ENCODE measurements at regions not wholly inside any gene's neighbourhood (a gene's known extent, or its start where the extent isn't known, plus 50 kb on each side); places are given as distances from the start of the nearest gene placed in this dataset.
A peak's percentile ranks its signal among the peaks of the same experiment; 100 is the strongest.

DNA sequence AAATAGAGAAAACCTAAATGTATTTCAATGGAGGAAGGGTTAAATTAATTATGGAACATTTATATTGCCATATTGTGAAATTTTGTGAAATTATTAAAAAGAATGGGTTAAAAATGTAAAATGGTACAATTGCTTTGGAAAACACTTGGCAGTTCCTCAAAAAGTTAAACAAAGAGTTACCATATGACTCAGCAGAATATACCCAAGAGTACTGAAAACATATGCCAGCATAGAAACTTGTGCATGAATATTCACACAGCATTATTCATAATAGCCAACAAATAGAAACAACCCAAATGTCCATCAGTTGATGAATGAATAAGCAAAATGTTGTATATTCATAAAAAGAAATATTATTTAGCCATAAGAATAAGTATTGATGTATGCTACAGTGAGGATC lies 181.0 kb upstream of the MAST4 start:
- DNase-seq, result no peak
- H3K4me1 ChIP-seq, result no peaks in the 10 kb centered on the region
- intact Hi-C loops (cut with DNase I; ENCODE audit: low total_unique reads), result no loop called here
- no peaks in the 10 kb centered on the region for H3K27me3 ChIP-seq
- no peaks in the 10 kb centered on the region for H3K9me3 ChIP-seq
- H3K4me3 ChIP-seq, result no peak overlapping the region
- no peak overlapping the region for H3K27ac ChIP-seq
- TF ChIP-seq, protein P1, sequence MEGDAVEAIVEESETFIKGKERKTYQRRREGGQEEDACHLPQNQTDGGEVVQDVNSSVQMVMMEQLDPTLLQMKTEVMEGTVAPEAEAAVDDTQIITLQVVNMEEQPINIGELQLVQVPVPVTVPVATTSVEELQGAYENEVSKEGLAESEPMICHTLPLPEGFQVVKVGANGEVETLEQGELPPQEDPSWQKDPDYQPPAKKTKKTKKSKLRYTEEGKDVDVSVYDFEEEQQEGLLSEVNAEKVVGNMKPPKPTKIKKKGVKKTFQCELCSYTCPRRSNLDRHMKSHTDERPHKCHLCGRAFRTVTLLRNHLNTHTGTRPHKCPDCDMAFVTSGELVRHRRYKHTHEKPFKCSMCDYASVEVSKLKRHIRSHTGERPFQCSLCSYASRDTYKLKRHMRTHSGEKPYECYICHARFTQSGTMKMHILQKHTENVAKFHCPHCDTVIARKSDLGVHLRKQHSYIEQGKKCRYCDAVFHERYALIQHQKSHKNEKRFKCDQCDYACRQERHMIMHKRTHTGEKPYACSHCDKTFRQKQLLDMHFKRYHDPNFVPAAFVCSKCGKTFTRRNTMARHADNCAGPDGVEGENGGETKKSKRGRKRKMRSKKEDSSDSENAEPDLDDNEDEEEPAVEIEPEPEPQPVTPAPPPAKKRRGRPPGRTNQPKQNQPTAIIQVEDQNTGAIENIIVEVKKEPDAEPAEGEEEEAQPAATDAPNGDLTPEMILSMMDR (IDR thresholded peaks at IDR 0.05), result no peak
- TF ChIP-seq EP300 (IDR thresholded peaks at IDR 0.05) (no peak), POLR2A (IDR thresholded peaks at IDR 0.05) (no peak), POLR2AphosphoS5 (IDR thresholded peaks at IDR 0.05) (no peak)
- H3K36me3 ChIP-seq, result no peaks in the 10 kb centered on the region

GRCh38 chr5:66416698-66417097 lies 179.5 kb upstream of the MAST4 start:
- Histone ChIP-seq H3K27me3 (no peaks in the 10 kb centered on the region), H3K9me3 (no peaks in the 10 kb centered on the region), H3K4me3 (no peak overlapping the region), H3K4me1 (no peaks in the 10 kb centered on the region), H3K36me3 (no peaks in the 10 kb centered on the region), H3K27ac (no peak overlapping the region)
- DNase-seq, result no peak
- TF ChIP-seq POLR2A (IDR thresholded peaks at IDR 0.05), result no peak
- no peak for TF ChIP-seq POLR2AphosphoS5 (IDR thresholded peaks at IDR 0.05)
- TF ChIP-seq EP300 (IDR thresholded peaks at IDR 0.05), result no peak
- TF ChIP-seq, protein P1 (IDR thresholded peaks at IDR 0.05), result no peak
- intact Hi-C loops (cut with DNase I; ENCODE audit: low total_unique reads), result no loop called here

DNA sequence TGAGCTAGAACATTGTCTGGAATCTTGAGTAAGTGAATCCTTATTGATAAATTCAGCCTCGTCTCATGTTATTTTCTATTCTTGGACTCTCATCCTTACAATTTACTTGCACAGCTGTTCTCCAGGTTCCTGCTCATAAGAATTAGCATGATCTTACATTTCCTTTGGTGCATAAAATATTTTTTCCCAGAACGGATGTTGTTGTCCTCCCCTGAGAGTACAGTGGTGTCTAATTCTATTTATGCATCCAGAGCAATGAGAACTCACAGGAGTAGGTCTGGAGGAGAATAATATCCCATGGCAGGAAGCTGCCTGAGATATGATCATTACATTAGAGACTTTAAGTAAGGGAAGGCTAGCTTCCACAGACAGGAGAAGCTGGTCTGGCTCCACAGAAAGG lies 178.4 kb upstream of the MAST4 start:
- TF ChIP-seq POLR2A (IDR thresholded peaks at IDR 0.05) (no peak), POLR2AphosphoS5 (IDR thresholded peaks at IDR 0.05) (no peak), EP300 (IDR thresholded peaks at IDR 0.05) (no peak)
- TF ChIP-seq, protein P1 (IDR thresholded peaks at IDR 0.05), result no peak
- H3K4me3 ChIP-seq, result no peak overlapping the region
- 48 to 80% (median 64%) methylated on average over 2 of the region's 2 CpGs for WGBS, 5 donors
- no peaks in the 10 kb centered on the region for H3K27me3 ChIP-seq
- no peak overlapping the region for H3K27ac ChIP-seq
- no peaks in the 10 kb centered on the region for H3K9me3 ChIP-seq
- H3K4me1 ChIP-seq, result no peaks in the 10 kb centered on the region
- DNase-seq, result peak in 1 of 2 donors; percentile 18
- no peaks in the 10 kb centered on the region for H3K36me3 ChIP-seq
- intact Hi-C loops (cut with DNase I; ENCODE audit: low total_unique reads), result no loop called here

DNA sequence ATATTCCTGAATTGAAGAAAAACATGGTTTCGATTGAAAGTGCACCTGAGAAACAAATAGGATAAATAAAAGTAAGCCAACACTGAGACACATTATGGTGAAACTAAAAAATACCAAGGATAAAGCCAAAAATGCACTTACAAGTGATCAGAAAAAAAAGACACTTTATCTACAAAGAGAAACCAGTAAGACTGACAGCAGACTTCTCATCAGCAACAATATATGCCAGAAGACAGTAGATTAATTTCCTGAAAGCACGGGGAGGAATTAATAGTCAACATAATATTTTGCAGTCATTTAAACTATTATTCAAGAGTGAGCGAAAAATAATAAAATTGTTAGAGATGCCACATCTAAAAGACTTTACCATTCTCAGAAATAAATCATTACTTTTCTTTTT lies 172.7 kb upstream of the MAST4 start:
- WGBS, 5 donors, result 92 to 96% (median 96%) methylated on average over 3 of the region's 3 CpGs
- Histone ChIP-seq H3K27me3 (no peaks in the 10 kb centered on the region), H3K4me3 (no peak overlapping the region), H3K27ac (no peak overlapping the region), H3K4me1 (no peaks in the 10 kb centered on the region), H3K9me3 (peaks cover 0 to 10% (median 2%) of the 10 kb centered on the region in 4 donors), H3K36me3 (no peaks in the 10 kb centered on the region)
- intact Hi-C loops (cut with DNase I; ENCODE audit: low total_unique reads), result no loop called here
- DNase-seq, result no peak
- no peak for TF ChIP-seq POLR2A (IDR thresholded peaks at IDR 0.05)
- TF ChIP-seq, protein P1 (IDR thresholded peaks at IDR 0.05), result no peak
- no peak for TF ChIP-seq EP300 (IDR thresholded peaks at IDR 0.05)
- TF ChIP-seq POLR2AphosphoS5 (IDR thresholded peaks at IDR 0.05), result no peak

All from stomach (tissue), 8 donors.